Adrenal gland (tissue), 5 donors: ENCODE measurements at regions not wholly inside any gene's neighbourhood (a gene's known extent, or its start where the extent isn't known, plus 50 kb on each side); places are given as distances from the start of the nearest gene placed in this dataset.

ENCODE experiments used
- CTCF ChIP-seq, 6 experiments: fragments of 450-650 bp in 4 of 6; fragments of 200-600 bp in 2 of 6; sonication (generic) in 1 of 6; IDR thresholded peaks; 1 replicate in 5 of 6; 2 replicates in 1 of 6; pipeline versions ENCODE4 v1.5.1 to v1.8.0; 2016 to 2021; ENCODE audit warnings: antibody characterized with exemption in 6 of 6, mild to moderate bottlenecking in 2 of 6, moderate library complexity in 1 of 6
- POLR2A ChIP-seq, 2 donors: fragments of 450-650 bp; IDR thresholded peaks; one replicate each; pipeline ENCODE4 v1.6.1; 2017; ENCODE audit warnings: antibody characterized with exemption in 2 of 2, mild to moderate bottlenecking in 2 of 2, moderate library complexity in 1 of 2
- donor health status: DM: no; HTN: no; CAD: no.

- TF ChIP-seq CTCF (IDR thresholded peaks at IDR 0.05) (no peak), POLR2A (IDR thresholded peaks at IDR 0.05) (no peak)
These were observed 348.8 kb downstream of the TFAP2B start for GRCh38 chr6:51167468-51167867.
